ENCODE measurements at regions not wholly inside any gene's neighbourhood (a gene's known extent, or its start where the extent isn't known, plus 50 kb on each side); places are given as distances from the start of the nearest gene placed in this dataset.

DNA sequence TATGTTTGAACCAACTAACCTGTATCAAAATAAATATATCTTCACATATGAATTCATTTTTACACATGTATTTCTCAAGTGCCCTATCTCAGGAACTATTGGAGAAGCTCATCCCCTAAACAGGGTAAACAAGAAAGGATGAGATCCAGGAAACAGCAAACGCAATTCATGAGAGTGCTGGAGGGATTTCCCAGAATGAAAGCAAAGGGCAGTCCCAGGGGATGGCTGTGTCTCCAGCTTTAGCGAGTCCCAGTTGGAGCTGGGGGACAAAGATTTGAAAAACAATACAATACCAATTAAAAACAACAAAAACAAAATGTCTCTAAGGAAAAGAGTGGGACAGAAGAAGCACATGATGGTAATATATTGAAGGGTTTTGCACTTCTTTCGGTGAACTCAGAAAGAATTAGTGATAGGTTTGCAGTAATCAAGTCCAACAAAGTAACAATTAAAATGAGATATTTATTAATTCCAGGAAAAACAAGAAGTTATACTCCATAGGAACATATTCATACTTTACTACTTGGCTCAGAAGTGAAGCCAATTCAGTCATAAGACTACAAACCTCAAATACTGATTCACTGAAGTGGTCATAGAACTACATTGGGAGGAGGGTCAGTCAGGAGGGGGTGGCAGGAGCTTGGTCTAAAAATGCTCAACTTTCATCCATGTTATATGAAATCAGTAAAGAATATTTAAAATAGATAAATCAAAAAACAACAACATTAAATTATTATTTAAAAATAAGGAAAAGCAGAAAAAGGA is 73.1 kb upstream of the PDE1A start:
- TF ChIP-seq CTCF (IDR thresholded peaks at IDR 0.05; ENCODE audit: low read depth, low read length, missing input control), result no peak
- no peak for TF ChIP-seq YY1 (IDR thresholded peaks at IDR 0.05)
- no peak for TF ChIP-seq RAD21 (IDR thresholded peaks at IDR 0.05)
- TF ChIP-seq, protein P1, sequence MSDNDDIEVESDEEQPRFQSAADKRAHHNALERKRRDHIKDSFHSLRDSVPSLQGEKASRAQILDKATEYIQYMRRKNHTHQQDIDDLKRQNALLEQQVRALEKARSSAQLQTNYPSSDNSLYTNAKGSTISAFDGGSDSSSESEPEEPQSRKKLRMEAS (IDR thresholded peaks at IDR 0.05), result no peak
